GM19035 (cell line): ENCODE measurements at regions not wholly inside any gene's neighbourhood (a gene's known extent, or its start where the extent isn't known, plus 50 kb on each side); places are given as distances from the start of the nearest gene placed in this dataset.

Source experiments
- ATAC-seq: cut with Tn5 transposase; IDR thresholded peaks from one replicate; pipeline ENCODE4 v1.9.1; 2021; ENCODE audit not compliant: unreplicated experiment

DNA sequence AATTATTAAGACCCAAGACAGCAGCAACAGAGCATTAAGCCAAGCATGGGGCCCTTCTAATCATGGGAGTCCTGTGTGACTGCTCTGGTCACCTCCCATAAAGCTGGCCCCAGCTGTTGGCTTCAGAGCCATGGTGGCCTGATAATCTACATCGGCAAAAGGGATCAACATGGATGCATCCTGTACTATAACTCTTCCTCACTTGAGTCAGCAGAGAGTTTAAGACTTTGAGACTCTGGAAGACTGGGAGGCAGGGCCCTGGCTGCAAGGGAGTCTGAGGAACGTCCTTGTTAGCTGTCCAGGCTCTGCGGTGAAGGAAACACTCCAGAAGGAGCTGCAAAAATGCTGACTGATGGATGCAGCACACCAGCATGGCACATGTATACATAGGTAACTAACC is 95.0 kb upstream of the KIAA1217 start:
- ATAC-seq = no peak

DNA sequence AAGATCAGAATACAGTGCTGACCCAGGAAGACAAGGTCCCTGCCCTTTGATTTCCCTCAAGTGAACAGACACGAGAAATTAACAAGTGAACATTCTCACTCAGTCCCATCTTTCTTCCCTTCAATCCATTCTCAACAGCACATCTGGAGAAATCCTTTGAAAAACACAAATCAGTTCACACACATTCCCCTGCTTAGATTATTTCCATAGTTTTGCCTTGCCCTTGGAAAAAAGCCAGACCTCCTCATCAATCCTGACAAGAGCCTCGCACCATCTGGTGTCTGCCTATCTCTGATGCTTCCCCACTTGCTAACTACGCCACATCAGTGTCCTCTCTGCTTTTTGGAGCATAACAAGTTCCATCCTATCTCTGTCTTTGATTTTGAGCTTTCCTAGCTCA is 94.4 kb upstream of the KIAA1217 start:
- ATAC-seq = no peak

DNA sequence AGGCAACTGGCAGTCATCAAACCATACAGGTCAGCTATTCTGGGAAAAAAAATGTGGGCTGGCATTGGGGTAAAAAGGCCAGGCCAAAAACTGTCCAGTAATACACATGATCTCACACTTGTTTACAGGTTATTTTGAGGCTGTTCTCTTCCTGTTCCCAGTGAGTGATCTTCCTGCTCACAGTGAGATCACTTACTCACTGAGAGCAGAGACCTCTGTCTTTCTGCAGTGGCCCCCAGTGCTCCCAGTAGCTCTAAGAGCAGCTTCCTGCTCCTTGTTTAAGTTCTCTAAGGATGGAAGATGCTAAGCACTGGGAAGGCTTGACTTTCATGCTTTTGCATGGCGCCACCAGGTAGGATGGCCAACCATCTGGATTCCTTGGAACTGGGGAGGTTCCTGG is 93.5 kb upstream of the KIAA1217 start:
- ATAC-seq = no peak

DNA sequence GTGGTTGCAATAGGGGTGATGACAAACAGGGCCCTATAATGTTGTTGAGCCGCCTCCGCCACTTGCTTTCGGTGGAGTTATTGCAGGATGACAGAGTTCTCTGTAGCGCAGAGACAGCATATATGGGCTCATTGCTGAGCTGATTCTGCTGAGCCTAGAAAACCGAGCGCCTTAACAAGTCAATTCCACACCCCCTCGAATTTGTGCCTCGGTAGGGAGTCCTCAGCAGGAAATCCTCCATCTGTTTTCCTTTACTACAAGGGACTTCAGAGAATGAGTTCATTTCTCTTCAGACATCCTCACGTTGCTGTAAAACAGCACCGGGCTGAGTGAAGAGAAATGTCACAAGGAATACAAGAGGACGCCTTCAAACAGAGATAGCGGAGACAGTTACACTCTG is 90.7 kb upstream of the KIAA1217 start:
- ATAC-seq = no peak

DNA sequence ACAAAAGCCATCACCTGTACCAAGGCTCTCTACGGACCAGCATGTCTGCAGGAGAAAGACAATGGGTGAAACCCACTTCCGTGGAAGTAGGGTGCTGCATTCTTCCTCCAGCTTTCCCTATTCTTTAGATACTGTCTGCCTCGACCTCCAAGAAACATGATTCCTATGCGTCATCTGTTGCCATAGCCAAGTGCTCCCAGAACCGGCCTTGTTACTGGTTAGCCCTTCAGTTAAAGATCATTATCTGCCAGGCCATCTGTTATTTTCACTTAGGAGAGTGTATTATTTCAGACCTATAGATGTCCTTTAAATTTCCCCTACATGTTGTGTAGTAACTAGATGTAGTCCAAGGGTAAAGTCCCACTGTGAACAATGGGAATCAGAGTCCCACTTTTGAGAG is 89.0 kb upstream of the KIAA1217 start:
- no peak for ATAC-seq

DNA sequence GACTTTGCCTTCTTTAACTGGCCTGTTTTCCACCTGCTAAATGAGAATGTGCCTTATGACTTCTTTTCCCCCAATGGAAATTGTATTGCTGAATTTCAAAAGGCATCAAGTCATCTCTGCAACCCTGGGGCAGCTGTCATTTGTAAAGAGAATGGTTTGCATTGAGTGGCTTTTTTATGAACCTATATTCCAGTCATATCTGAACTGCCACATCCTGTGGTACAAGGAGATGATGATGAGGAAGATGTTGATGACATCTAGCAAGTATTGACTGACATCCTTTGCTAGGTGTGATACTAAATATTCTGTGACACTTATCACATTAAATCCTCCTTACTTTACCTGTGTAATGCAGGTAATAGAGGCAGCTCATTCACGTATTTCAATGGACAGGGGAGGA is 88.3 kb upstream of the KIAA1217 start:
- no peak for ATAC-seq

DNA sequence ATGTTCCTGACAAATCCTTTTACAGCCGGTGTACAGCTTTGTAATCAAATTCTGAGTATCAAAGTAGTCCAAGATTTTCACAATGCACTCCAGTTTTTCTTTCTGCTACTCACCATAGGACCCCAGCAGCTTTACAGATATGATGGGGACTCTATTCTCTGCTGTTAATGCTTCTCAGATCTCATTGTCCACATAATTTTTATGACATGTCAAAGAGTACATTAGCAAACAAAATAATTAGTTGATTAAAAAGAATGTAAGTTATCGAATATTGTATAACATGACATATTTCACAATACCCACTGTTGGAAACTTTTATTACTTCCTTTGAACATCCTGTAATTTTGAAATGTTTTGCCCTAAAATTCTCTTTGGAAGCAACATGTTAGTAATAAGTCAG is 81.4 kb upstream of the KIAA1217 start:
- ATAC-seq = no peak

DNA sequence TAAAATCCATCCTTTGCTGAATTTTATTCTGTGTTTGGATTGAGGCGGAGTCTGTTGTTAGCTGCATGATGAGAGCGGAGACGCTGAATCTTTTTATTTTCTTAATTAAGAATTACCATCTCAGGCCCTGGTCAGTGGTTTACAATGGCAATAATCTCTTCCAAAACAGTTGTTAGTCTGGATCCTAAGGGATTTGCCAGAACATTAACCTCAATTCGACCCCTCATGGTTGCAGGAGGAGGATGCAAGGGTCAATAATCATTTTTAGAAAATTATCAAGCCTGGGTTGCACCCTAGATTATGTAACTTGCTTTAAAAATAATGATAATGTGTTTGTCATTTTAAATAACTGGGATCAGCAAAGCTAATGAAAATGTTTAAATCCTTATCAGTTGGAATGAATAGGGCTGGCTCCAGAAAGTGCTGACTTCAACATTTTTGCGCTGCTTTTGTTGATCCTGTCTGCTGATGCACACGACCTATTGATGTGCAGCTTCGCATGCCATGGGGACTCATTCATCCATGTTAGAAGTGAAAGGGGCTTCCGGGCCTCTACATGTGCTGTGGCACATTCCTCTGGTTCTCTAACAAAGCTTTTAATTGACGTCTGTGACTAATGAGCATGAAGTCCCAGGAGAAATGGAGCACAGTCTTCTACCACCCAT is 80.7 kb upstream of the KIAA1217 start:
- no peak for ATAC-seq

DNA sequence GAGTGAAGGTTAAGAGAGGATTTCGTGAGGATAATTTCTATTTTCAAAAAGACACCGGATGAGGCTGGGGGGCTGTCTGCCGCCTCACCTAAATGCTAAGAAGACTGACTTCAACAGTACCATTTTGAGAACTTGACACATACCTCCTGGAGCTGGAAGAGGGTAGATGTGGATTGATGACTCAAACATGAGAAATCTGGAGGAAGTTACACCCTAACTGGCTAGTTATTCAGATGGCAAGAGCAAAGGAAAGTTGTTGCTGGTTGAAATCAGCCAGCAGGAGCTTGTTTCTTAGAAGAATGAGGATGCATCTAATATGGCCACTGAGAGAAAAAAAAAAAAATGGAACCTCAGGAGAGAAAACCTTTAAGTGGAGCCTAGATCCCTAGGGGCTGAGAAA is 76.2 kb upstream of the KIAA1217 start:
- no peak for ATAC-seq

DNA sequence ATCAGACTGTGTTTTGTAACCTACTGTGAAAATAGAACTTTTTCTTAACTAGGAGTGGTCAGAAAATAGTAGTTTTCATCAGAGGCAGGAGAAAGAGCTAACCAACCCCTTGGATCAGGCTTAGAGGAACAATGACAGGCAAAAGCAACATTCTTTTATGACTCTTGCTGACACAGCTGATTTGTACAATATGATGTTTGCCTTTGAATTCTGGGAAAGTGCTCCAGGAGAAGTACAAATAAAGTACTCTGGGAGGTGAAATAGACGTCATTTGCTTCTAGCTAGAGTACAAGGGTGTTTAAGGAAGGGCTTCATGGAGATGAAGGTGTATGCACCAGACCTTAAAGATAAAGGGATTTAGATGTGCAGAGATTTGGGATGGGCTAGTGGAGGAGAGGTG is 75.1 kb upstream of the KIAA1217 start:
- ATAC-seq = no peak

DNA sequence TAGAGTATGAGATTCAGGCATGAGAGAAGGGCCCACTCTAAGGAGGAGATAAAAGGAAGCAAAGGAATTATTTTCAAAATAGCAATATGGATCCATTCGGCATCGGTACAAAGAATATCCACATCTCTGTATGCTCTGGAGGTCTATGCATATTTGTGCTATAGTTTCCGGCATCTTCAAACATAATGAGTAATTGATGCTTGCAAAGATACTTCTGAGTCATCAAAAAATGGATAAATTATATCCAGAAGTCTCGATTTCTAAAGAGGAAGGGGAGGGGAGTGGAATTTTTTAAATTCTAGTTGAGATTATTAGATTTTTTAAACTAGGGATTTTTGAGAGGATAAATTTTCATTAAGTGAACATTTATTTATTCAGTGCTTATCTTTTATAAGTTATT is 72.9 kb upstream of the KIAA1217 start:
- ATAC-seq = no peak

DNA sequence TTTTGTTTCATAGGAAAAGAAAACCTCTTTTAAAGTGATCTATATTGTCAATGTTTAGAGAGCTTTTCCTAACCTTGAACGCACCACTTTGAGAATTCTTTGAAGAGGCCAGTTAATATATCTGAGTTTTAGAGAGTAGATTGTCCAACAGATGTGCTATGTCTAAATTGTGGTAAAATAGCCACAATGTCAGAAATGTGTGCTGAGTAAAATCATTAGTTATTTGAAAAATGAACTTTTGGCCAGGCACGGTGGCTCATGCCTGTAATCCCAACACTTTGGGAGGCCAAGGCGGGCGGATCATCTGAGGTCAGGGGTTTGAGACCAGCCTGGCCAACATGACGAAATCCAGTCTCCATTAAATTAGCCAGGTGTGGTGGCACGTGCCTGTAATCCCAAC is 61.6 kb upstream of the KIAA1217 start:
- no peak for ATAC-seq

DNA sequence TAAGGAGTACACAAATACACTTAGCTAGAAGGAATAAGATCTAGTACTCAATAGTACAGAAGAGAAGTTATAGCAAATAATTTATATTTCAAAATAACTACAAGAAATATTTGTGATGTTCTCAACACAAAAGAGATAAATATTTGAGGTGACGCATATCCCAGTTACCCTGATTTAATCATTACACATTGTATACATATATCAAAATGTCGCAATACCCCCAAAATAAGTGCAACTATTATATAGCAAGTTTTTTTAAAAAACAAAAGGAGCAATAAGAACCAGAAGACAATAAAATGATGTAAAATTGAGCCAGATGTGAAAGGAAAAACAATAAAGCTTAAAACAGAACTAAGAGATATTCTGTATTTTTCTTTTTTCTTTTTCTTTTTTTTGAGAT is 59.3 kb upstream of the KIAA1217 start:
- no peak for ATAC-seq

DNA sequence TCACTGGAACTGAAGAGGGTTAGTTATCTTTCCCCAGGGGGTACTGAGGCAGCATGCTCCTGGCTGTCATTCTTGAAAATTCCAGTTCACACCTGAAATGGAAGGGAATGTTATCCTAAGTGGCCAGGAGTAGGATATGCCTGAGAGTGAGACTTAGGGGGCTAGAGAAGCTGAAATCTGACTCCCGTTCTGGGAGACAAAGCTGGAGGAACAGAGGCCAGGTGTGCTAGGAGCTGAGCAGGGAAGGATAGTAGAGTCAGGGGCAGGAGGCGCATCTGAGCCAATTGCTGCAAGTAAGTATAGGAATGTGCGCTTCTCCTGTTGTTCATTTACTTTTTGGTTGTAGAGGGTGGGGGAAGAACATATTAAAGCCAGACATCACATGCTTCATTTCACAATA is 58.1 kb upstream of the KIAA1217 start:
- ATAC-seq = no peak

DNA sequence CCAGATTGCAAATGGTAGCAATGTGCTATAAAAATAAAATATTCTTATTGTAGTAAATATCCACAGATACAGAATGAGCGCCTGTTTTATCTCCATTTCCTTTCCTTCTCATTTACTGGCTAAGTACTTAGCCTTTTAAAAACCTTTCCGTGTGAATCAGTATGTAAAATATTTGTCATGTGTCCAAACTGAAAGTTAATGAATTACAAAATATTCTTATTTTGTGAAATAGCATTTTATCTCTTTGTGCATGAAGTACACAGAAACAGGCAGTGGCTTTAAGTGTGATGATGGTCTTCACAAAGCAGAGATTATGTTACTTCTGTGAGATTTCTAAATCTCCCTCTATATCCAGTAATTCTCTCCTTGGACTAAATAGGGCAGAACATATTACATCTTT is 56.7 kb upstream of the KIAA1217 start:
- ATAC-seq = no peak

DNA sequence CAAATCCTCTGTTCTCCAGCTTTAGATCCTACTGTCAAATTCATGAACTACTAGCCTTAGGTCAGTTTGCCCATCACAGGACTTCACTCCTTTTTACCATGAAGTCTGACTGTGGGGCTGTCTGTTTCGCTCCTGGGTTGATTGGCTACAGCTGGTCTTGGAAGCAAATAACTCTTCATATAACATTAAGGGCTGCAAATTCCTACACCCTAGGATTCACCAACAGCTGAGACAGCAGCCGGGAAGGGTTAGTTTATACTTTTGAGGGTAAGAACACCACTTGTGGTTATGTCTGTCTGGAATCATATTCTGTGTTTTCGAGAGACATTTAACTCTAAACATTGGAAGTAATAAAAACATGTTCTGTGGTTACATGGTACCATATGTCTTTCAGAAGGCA is 55.9 kb upstream of the KIAA1217 start:
- no peak for ATAC-seq

DNA sequence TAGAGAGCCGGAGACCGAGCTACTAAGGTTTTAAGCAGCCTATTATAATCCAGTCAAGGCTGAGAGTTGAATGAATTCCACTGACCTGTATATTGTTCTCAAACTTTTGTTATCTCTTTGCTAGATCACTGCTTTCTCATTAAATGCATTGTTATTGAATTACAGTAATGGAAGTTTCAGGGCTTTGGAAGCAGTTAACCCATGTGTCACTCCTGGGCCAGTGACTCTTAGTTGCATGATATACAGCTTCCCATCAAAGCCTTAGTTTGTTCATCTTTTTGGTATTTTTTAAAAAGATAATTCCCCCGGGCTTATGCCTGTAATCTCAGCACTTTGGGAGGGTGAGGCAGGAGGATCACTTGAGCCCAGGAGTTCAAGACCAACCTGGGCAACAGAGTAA is 55.4 kb upstream of the KIAA1217 start:
- ATAC-seq = no peak

DNA sequence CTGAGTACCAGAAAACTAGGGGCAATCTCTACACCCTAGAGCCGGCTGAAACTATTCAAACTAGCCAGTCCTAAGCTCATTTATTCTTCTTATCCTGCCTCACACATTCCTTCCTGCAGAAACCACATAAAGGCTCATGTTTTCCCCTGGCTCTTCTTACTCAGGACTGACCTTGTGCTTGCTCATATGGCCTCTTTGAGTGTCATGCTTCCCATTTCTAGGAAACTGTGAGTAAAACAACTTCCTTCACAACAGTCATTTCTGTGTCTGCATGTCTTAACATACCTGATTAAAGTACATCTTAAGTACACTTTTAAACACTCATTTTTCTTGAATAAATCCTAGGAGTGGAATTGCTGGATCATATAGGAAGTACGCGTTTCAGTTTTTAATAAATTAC is 52.3 kb upstream of the KIAA1217 start:
- ATAC-seq = no peak

DNA sequence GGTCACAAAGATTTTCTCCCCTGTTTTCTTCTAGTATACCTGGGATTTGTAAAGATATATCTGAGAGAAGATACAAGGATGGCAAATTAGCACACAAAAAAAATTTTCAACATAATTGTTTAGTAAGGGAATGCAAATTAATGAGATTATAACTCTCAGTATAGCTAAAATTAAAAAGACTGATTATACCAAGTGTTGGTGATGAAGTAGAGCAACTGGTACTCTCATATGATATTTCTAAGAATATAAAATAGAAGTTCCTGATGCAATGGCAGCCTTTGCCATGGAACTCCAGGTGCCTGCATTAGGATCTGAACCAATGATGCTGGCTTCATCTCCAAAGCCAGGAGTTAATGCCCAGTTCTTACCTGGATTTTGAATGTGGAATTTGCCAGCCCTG is 51.4 kb upstream of the KIAA1217 start:
- no peak for ATAC-seq
